Large intestine (tissue), 3 donors: ENCODE measurements at regions not wholly inside any gene's neighbourhood (a gene's known extent, or its start where the extent isn't known, plus 50 kb on each side); places are given as distances from the start of the nearest gene placed in this dataset.

Experiments
- DNase-seq, 2 donors: peaks; one replicate each; pipeline versions ENCODE4 v3.0.0 to v3.0.0-alpha.2; 2013
- H3K27ac ChIP-seq: one replicate; pipeline ENCODE4 v1.5.1; 2013; ENCODE audit warnings: low read length
- H3K27me3 ChIP-seq: 2 replicates; pipeline ENCODE4 v1.6.1; 2013; ENCODE audit warnings: low read length; ENCODE audit not compliant: control insufficient read depth, insufficient read depth
- H3K36me3 ChIP-seq: 2 replicates; pipeline ENCODE4 v1.6.1; 2013; ENCODE audit warnings: low read length; ENCODE audit not compliant: control insufficient read depth, insufficient read depth
- H3K4me1 ChIP-seq: one replicate; pipeline ENCODE4 v1.6.1; 2013; ENCODE audit warnings: low read length; ENCODE audit not compliant: control insufficient read depth, insufficient read depth
- H3K4me3 ChIP-seq: one replicate; pipeline ENCODE4 v1.5.1; 2013; ENCODE audit warnings: low read length
- H3K9me3 ChIP-seq: one replicate; pipeline ENCODE4 v1.6.1; 2013; ENCODE audit warnings: mild to moderate bottlenecking, low read depth, low read length, moderate library complexity; ENCODE audit not compliant: control insufficient read depth
- WGBS: methylation state at CpG from one replicate; pipeline ENCODE4 v1.1.5; 2013; ENCODE audit warnings: low lambda C conversion rate; ENCODE audit not compliant: insufficient coverage; 5-methylcytosine and 5-hydroxymethylcytosine counted together

DNA sequence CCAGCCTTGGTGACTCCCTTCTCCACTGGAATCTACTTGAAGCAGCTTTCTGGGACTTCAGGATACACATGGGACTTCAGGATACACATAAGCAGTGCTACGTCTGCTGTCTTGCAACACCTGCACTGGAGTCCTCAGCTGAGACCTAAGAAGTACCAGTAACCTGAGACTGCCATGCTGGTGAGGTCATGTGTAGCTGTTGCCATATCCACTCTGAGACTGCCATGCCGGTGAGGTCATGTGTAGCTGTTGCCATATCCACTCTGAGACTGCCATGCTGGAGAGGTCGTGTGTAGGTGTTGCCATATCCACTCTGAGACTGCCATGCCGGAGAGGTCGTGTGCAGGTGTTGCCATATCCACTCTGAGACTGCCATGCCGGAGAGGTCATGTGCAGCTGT is 937.9 kb downstream of the EFNB2 start:
- Histone ChIP-seq H3K4me1 (no peaks in the 10 kb centered on the region), H3K27me3 (no peaks in the 10 kb centered on the region), H3K27ac (no peak overlapping the region), H3K4me3 (no peak overlapping the region), H3K36me3 (no peaks in the 10 kb centered on the region), H3K9me3 (no peaks in the 10 kb centered on the region)
- no peak for DNase-seq
- WGBS: no CpG with 5 or more reads among the region's 6 CpGs

DNA sequence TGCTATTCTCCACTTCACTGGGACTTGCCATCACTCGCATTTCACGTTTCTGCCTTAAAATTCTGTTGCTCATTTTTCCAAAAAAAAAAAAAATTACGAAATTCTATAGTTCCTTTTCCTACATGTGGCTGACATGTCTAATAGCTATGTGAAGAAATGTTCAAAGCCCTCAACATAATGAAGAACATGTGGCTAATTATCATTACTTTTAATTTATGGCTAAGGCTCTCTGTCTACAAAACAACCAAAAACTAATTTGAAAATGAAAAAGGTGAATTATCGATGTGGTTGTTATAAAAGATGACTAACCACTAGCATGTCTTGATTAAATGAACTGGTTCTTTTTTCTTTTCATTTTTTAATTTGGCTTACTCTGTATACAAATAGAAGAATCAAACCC is 940.0 kb downstream of the EFNB2 start:
- 100% methylated on average over 1 of the region's 4 CpGs for WGBS
- Histone ChIP-seq H3K36me3 (no peaks in the 10 kb centered on the region), H3K4me3 (no peak overlapping the region), H3K27me3 (no peaks in the 10 kb centered on the region), H3K27ac (no peak overlapping the region), H3K9me3 (no peaks in the 10 kb centered on the region), H3K4me1 (no peaks in the 10 kb centered on the region)
- no peak for DNase-seq

DNA sequence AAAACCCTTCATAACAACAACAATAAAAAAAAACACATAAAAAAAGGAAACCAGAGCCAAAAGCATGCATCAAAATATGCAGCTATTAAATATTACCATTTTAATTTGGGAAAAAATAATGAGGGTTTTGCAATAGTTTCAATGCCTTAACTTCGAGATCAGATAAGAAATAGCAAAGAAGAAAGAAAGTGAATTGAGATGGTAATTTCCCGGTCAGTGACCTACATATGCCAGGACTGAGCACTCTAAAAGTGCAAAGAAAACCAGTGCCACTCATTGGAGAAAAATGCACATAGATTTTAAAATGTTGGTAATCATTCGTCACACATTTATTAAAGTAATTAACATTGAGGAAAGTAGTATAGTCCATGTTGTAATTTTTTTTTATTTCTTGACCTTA is 944.2 kb downstream of the EFNB2 start:
- H3K36me3 ChIP-seq: no peaks in the 10 kb centered on the region
- 88% methylated on average over 3 of the region's 3 CpGs for WGBS
- DNase-seq: no peak
- H3K9me3 ChIP-seq: no peaks in the 10 kb centered on the region
- no peaks in the 10 kb centered on the region for H3K27me3 ChIP-seq
- no peak overlapping the region for H3K27ac ChIP-seq
- H3K4me1 ChIP-seq: no peaks in the 10 kb centered on the region
- no peak overlapping the region for H3K4me3 ChIP-seq

DNA sequence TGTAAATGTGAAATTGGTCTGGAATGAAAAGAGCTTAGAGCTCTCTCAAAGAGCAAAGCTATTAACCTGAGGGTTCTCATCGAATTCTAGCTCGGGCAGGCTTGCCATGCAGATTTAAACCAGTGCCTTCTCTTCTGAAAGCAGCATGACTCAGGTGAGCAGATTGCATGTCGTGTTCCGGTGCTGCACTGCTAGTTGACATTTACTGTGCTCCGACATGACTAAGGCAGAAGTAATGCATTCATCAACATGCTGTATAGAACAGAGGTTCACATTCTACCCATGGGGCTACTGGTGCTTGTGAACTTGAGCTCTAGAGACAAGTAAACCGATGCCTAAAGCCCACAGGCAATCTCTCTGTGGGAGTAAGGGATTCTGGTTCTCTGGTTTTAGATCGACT is 947.7 kb downstream of the EFNB2 start:
- H3K4me3 ChIP-seq: no peak overlapping the region
- no peak overlapping the region for H3K27ac ChIP-seq
- H3K9me3 ChIP-seq: no peaks in the 10 kb centered on the region
- H3K4me1 ChIP-seq: no peaks in the 10 kb centered on the region
- H3K27me3 ChIP-seq: no peaks in the 10 kb centered on the region
- no peak for DNase-seq
- H3K36me3 ChIP-seq: no peaks in the 10 kb centered on the region
- WGBS: no CpG with 5 or more reads among the region's 7 CpGs

DNA sequence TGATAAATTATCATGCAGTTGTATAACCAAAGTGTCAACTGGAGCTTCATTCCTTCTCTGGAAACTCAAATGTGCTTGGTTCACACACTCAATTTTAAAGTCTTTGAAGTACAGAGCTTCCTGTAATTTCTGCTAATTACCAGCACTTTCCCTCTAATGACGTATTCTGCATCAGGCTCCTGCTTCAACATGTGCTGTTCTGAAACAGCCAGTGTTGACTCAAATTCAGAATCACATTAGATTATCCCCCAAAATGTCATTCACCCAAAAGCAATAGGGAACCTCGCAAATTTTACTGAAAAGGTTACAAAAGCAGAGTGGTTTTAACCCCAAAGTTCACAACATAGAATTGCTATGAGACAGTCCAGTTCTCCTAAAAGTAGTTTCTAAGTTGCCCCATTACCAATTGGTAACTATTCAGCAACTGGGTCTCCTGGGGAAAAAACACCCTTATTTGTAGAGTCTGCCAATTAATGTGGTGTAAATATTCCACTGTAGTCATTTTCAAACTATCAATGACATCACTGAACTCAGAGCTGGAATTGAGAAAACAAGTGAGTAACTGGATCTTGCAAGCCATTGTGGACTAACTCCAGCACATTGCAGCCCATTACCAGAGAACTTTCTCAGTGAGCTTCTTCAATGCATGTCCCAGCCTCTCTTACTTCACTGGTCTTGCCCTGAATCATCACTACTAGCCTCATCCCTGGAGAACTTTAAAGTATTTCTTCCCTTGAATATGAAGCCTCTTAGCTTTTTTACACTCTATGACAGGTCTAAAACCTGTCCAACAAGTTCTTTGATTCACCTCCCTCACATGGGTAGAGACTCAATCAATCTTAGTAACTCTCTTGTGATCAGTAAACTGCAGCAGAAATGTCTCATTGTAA is 955.4 kb downstream of the EFNB2 start:
- Histone ChIP-seq H3K27ac (no peak overlapping the region), H3K4me1 (no peaks in the 10 kb centered on the region), H3K4me3 (no peak overlapping the region), H3K36me3 (no peaks in the 10 kb centered on the region), H3K27me3 (no peaks in the 10 kb centered on the region), H3K9me3 (no peaks in the 10 kb centered on the region)
- 100% methylated on average over 1 of the region's 2 CpGs for whole genome bisulfite sequencing
- DNase-seq: no peak

DNA sequence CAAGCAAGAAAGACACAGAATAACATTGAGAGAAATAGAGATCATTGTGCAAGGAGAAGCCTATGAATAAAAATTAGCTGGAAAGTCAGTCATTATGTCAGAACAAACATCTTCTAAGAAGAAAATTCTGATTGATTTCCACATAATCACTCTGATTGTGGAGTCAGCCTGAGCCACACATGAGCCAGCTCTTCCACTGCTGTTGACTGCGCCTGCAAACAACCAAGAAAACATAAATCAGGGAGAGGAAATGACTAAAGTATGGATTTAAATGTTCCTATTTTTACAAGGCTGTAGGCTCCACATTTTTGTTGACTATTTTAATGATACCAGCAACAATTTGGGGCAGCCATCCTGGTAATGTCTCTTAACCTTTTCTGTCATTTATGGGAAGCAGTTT is 962.3 kb downstream of the EFNB2 start:
- no peaks in the 10 kb centered on the region for H3K9me3 ChIP-seq
- 80% methylated on average over 1 of the region's 1 CpG for WGBS
- H3K27me3 ChIP-seq: no peaks in the 10 kb centered on the region

DNA sequence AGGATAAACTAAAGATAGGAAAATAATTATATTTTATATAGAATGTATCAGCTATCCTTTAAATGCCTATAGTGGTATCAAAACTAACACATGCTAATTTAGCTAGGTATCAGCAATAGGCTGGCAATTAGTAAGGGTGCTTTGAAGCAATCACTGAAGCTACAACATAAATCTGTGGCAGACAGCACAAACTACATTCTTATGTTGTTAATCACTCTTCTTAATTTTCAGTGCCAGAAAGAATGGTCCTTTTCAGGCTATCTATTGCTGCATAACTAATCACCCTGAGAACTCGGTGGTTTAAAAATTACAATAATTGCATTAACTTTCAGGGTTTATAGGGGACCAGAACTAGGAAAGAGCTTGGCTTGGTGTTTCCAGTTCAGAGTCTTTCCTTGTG is 963.1 kb downstream of the EFNB2 start:
- Histone ChIP-seq H3K4me1 (no peaks in the 10 kb centered on the region), H3K36me3 (no peaks in the 10 kb centered on the region), H3K9me3 (no peaks in the 10 kb centered on the region), H3K27me3 (no peaks in the 10 kb centered on the region), H3K4me3 (no peak overlapping the region), H3K27ac (no peak overlapping the region)
- DNase-seq: no peak
- 60% methylated on average over 1 of the region's 1 CpG for WGBS

More for the DNA sequence above, 962.3 kb downstream of the EFNB2 start:
- Histone ChIP-seq H3K4me3 (no peak overlapping the region), H3K36me3 (no peaks in the 10 kb centered on the region), H3K27ac (no peak overlapping the region), H3K4me1 (no peaks in the 10 kb centered on the region)
- no peak for DNase-seq

DNA sequence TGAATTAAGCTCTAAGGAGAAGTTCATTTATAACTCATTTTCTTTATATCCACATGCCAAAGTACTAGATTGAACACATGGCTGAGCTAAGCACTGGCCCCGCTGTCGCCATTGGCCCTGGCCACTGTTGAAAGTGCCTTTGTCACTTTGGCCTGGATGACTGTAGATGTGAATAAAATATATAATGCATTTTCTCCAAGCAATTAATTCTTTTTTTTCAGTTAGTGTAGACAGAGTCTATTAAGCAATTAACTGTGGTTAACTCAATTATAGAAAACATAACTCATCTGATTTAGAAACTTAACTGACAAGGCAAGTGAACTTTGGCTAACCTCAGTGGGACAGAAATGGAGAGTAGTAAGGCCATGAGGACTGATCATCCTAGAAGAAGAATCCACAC is 965.6 kb downstream of the EFNB2 start:
- Histone ChIP-seq H3K4me3 (no peak overlapping the region), H3K4me1 (no peaks in the 10 kb centered on the region), H3K9me3 (no peaks in the 10 kb centered on the region), H3K27ac (no peak overlapping the region), H3K36me3 (no peaks in the 10 kb centered on the region), H3K27me3 (no peaks in the 10 kb centered on the region)
- no CpG with 5 or more reads among the region's 2 CpGs for WGBS
- no peak for DNase-seq

DNA sequence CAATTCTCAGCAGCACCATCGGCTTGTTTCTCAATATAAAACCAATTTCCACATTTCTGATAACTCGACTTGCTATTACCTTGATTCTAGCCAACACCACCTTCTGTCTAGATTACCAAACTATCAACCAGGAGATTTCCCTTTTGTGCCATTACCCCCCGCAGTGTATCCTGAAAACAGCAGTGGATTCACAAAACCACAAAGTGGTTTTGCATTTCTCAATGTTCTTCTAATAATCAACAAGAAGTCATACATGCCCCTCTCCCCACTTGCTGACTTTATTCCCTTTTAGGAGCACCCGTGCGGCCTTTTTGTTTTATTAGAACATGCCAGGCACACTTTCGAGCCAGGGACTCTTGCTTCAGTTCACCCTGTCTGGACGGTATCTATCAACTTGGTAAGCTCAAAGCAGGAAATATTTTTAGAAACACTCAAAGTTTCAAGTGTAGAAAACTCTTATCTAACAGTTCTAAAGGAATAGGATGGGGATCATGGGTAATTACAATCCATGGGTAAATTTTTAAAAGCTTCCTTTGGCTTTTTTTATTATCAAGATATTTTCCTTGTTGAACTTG is 967.4 kb downstream of the EFNB2 start:
- H3K4me3 ChIP-seq: no peak overlapping the region
- no peak for DNase-seq
- no peaks in the 10 kb centered on the region for H3K36me3 ChIP-seq
- 91% methylated on average over 5 of the region's 7 CpGs for WGBS
- H3K27me3 ChIP-seq: no peaks in the 10 kb centered on the region
- no peak overlapping the region for H3K27ac ChIP-seq
- H3K9me3 ChIP-seq: no peaks in the 10 kb centered on the region
- H3K4me1 ChIP-seq: no peaks in the 10 kb centered on the region

DNA sequence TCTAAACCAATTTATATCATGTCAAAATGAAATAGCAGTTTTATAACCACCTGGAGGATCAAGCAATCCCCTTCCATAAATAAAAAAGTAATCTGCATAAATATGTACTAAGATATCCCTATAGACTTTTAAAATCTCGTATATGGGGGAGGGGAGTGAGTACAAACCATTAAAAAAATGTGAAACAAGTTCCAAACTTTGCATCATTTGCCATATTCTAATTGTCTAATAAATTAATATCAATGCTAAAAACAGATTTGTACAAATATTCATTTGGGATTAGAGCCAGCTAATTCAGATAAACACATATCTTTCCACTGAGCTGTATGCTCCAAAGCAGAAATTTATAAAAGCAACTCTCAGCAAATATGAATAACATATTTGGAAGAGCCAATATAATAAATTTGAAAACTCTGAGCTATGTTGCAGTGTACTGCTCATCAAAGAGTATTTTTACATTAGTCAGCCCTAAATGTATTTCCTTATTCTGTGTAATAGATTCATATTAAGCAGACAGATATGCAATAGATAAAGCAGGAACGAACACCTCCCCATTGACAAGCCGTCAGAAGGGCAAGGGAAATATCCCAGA is 970.2 kb downstream of the EFNB2 start:
- Histone ChIP-seq H3K9me3 (no peaks in the 10 kb centered on the region), H3K36me3 (no peaks in the 10 kb centered on the region), H3K4me1 (no peaks in the 10 kb centered on the region), H3K4me3 (no peak overlapping the region), H3K27me3 (no peaks in the 10 kb centered on the region), H3K27ac (no peak overlapping the region)
- WGBS: 50% methylated on average over 1 of the region's 3 CpGs
- DNase-seq: no peak
